IPS-18a (cell line): ENCODE measurements at regions not wholly inside any gene's neighbourhood (a gene's known extent, or its start where the extent isn't known, plus 50 kb on each side); places are given as distances from the start of the nearest gene placed in this dataset.

Experiments
- H3K27ac ChIP-seq: one replicate; pipeline ENCODE4 v1.5.1; 2013; ENCODE audit warnings: low read length
- H3K27me3 ChIP-seq: one replicate; pipeline ENCODE4 v1.6.1; 2013; ENCODE audit warnings: mild to moderate bottlenecking, low read length; ENCODE audit not compliant: control insufficient read depth, insufficient read depth
- H3K36me3 ChIP-seq: one replicate; pipeline ENCODE4 v1.6.1; 2013; ENCODE audit warnings: low read depth, low read length; ENCODE audit not compliant: control insufficient read depth
- H3K4me1 ChIP-seq: one replicate; pipeline ENCODE4 v1.6.1; 2013; ENCODE audit warnings: low read depth, low read length; ENCODE audit not compliant: control insufficient read depth
- H3K4me3 ChIP-seq: one replicate; pipeline ENCODE4 v1.5.1; 2013; ENCODE audit warnings: low read length
- H3K9ac ChIP-seq: one replicate; pipeline ENCODE4 v1.6.1; 2013; ENCODE audit warnings: mild to moderate bottlenecking, low read length, moderate library complexity
- H3K9me3 ChIP-seq: one replicate; pipeline ENCODE4 v1.6.1; 2013; ENCODE audit warnings: low read depth, low read length; ENCODE audit not compliant: control insufficient read depth

DNA sequence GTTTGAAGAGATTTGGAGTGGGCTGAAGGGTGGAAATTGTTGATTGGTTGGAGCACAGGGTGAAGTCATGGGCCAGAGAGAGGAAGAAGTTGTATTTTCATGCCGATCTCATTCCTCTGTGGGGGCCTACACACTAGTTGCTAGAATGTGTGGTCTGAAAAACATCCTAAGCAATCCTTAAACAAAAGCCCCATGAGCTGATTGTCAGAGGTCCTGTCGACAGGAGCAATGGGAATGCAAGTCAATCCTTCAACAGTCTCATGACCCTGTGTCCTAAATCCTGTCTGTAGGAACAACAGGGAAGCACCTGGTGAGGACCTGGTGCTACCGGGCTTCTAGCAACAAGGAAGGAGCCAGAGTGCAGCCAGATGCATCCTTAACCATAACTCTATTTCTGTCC lies 324.0 kb upstream of the TMEM132C start:
- Histone ChIP-seq H3K36me3 (no peaks in the 10 kb centered on the region), H3K27ac (no peak overlapping the region), H3K4me3 (no peak overlapping the region), H3K27me3 (no peaks in the 10 kb centered on the region), H3K9ac (no peak overlapping the region), H3K9me3 (peaks cover 5% of the 10 kb centered on the region), H3K4me1 (no peaks in the 10 kb centered on the region)

DNA sequence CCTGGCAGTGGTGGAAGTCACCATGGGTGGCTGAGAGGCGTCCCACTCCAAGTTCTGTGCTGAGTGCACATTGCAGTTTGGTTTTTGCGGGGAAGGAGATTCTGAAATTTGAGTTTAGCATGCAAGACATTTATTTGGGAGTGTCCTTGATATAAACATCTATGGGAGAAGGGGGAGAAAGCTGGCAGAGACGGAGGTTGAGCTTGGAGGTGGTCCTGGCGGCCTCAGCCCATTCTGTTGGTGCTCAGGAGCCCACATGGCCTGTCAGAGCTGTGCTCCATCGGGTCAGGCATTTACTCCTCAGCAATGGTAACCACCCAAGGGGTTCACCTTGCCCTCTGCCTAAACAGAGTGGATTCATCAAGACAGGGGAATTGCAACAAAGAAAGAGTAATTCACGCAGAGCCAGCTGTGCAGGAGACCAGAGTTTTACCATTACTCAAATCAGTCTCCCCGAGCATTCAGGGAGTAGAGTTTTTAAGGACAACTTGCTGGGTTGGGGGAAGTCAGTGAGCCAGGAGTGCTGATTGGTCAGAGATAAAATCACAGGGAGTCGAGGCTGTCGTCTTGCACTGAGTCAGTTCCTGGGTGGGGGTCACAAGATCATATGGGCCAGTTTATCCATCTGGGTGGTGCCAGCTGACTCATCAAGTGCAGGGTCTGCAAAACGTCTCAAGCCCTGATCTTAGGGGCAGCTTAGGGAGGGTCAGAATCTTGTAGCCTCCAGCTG lies 323.3 kb upstream of the TMEM132C start:
- Histone ChIP-seq H3K4me3 (no peak overlapping the region), H3K27ac (no peak overlapping the region)

DNA sequence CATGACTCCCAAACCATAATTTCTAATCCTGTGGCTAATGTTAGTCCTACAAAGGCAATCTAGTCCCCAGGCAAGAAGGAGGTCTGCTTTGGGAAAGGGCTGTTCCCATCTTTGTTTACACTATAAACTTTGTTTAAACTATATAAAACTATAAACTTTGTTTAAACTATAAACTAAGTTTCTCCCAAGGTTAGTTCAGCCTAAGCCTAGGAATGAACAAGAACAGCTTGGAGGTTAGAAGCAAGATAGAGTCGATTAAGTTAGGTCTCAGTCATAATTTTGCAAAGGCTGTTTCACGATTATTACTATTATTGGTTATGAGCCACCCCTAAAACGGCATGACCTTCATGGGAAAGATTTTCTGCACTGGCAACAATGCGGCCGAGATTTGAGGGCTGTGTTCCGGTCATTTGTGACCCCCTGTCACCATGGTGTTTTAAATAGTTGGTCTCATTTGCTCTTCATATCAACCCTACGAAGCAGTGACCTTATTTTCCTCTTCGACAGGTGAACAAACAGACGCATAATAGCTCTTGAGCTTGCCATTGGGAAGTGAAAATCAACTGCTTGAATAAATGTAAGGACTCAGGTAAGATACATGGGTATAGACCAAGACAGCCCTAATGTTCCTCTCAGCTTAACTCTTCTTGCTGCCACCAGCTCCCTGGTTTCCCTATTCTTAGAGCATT lies 322.6 kb upstream of the TMEM132C start:
- no peaks in the 10 kb centered on the region for H3K36me3 ChIP-seq
- H3K9ac ChIP-seq, result no peak overlapping the region
- no peaks in the 10 kb centered on the region for H3K4me1 ChIP-seq
- H3K4me3 ChIP-seq, result no peak overlapping the region
- no peak overlapping the region for H3K27ac ChIP-seq
- no peaks in the 10 kb centered on the region for H3K9me3 ChIP-seq
- H3K27me3 ChIP-seq, result no peaks in the 10 kb centered on the region

More for the DNA sequence above, 323.3 kb upstream of the TMEM132C start:
- Histone ChIP-seq H3K9ac (no peak overlapping the region), H3K27me3 (no peaks in the 10 kb centered on the region), H3K9me3 (no peaks in the 10 kb centered on the region), H3K36me3 (no peaks in the 10 kb centered on the region), H3K4me1 (no peaks in the 10 kb centered on the region)

DNA sequence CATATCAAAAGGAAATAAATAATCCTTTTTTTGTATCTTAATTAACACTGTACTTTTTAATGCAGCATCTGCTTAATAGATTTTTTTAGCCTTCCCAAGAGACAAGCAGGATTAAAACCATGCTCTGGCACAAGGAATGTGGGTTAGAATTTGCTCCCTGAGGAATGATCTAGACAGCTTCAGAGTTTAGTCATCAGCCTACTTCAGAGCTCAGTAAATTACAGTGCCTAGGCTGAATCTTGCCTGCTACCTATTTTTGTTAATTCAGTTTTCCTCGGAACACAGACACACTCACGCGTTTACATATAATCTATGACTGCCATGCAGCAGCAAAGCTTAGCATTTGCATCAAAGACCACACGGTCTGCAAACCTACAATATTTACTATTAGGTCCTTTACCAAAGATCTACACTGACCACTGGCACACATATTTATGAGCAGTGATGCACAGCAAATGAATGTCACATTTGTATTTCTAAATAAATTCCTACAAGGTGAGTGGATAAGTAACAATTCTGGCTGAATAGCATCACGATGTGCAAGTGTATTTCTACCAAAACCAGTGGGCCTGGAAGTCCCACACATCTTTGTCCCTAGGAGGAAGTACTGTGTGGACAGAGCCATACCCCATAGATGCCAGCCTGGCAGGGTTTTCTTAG lies 309.8 kb upstream of the TMEM132C start:
- Histone ChIP-seq H3K27me3 (no peaks in the 10 kb centered on the region), H3K9ac (no peak overlapping the region), H3K36me3 (no peaks in the 10 kb centered on the region), H3K4me3 (no peak overlapping the region), H3K27ac (no peak overlapping the region), H3K4me1 (no peaks in the 10 kb centered on the region), H3K9me3 (peaks cover 17% of the 10 kb centered on the region)

DNA sequence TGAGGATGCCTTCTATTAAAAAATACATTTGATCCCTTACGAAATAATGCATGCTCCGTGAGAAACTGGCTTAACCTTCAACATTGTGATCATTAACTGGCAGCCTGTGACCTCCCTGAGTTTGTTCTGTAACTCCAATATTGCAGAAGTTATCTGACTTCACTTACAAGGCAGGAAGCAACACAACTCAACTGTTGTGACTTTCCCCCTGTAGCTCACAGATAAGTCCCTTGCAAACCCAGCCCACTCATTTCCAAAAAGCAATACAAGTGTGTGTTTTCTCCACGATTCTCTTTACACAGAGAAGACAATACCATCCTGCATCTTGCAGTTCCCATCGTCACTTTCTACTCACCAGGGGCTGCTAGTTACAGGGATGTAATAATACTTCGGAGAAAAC lies 304.7 kb upstream of the TMEM132C start:
- H3K4me3 ChIP-seq, result no peak overlapping the region
- no peaks in the 10 kb centered on the region for H3K4me1 ChIP-seq
- no peak overlapping the region for H3K9ac ChIP-seq
- peaks cover 17% of the 10 kb centered on the region for H3K9me3 ChIP-seq
- H3K36me3 ChIP-seq, result no peaks in the 10 kb centered on the region
- no peaks in the 10 kb centered on the region for H3K27me3 ChIP-seq
- H3K27ac ChIP-seq, result no peak overlapping the region

DNA sequence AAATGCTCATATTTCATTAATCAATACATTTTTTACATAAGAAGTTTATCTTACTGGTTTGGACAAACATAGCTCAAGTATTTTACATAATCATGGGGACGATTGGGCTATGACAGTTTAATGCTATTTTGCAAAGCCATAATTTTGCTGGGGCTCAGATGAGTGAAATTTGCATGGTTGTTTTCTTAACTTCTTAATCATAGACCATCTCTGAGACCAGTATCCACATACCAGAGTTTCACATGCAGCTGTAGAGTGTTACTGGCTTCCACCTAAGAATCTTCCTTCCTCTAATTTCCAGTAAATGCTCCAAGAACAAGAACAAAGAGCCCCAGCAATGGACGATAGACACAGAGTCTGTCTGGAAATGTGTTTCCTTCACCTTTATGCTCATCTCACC lies 303.0 kb upstream of the TMEM132C start:
- H3K9ac ChIP-seq, result no peak overlapping the region
- H3K4me3 ChIP-seq, result no peak overlapping the region
- H3K27ac ChIP-seq, result no peak overlapping the region
- no peaks in the 10 kb centered on the region for H3K4me1 ChIP-seq
- H3K36me3 ChIP-seq, result no peaks in the 10 kb centered on the region
- H3K9me3 ChIP-seq, result peaks cover 20% of the 10 kb centered on the region
- H3K27me3 ChIP-seq, result no peaks in the 10 kb centered on the region

DNA sequence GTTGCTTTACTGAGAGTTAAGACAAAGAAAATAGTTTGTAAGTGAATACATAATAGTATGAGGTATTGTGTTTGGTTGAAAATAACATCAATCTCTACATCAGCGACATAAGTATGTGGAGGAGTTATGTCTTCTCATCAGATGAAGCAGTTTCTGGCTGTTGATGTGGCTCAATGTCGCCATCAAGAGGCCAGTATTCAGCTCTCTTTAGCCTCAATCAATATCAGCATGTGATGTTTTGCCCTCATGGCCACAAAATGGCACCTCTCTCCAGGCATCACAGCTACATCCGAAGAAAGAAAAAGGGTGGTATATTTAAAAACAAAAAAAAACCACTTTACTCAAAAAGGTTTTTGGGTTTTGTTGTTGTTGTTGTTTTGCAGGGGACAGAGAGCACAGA lies 302.3 kb upstream of the TMEM132C start:
- no peak overlapping the region for H3K4me3 ChIP-seq
- no peaks in the 10 kb centered on the region for H3K36me3 ChIP-seq
- H3K4me1 ChIP-seq, result no peaks in the 10 kb centered on the region
- H3K9me3 ChIP-seq, result peaks cover 14% of the 10 kb centered on the region
- H3K27me3 ChIP-seq, result no peaks in the 10 kb centered on the region
- H3K9ac ChIP-seq, result no peak overlapping the region
- no peak overlapping the region for H3K27ac ChIP-seq

DNA sequence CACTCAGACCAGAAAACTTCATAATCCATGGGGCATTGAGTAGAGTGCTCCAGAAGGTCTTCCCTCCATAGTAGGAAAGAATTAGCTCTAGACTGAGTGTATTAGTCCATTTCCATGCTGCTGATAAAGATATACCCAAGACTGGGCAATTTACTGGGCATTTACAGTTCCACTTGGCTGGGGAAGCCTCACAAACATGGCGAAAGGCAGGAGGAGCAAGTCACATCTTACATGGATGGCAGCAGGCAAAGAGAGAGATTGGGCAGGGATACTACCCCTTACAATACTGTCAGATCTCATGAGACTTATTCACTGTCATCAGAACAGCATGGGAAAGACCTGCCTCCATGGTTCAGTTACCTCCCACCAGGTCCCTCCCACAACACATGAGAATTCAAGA lies 300.6 kb upstream of the TMEM132C start:
- no peak overlapping the region for H3K4me3 ChIP-seq
- H3K27ac ChIP-seq, result no peak overlapping the region

DNA sequence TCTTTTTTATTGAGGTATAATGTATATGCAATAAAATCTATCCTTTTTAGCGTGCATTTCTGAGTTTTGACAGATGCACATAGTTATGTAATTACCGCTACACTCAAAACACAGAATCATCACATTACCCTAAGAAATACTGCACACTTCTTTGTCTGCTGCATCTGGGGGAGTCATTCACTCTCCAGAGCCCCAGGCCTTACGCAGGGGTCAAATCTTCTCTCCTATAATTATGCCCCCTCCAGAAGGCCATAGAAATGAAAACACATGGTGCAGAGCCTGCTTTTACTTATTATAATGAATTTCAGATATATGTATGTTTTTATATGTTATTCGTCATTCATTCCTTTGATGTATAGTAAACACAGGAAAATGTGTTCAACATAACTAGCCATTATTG lies 296.5 kb upstream of the TMEM132C start:
- H3K4me3 ChIP-seq, result no peak overlapping the region
- H3K27me3 ChIP-seq, result no peaks in the 10 kb centered on the region
- no peak overlapping the region for H3K9ac ChIP-seq
- peaks cover 9% of the 10 kb centered on the region for H3K9me3 ChIP-seq
- no peaks in the 10 kb centered on the region for H3K36me3 ChIP-seq
- no peak overlapping the region for H3K27ac ChIP-seq
- no peaks in the 10 kb centered on the region for H3K4me1 ChIP-seq

More for the DNA sequence above, 300.6 kb upstream of the TMEM132C start:
- peaks cover 9% of the 10 kb centered on the region for H3K9me3 ChIP-seq
- H3K27me3 ChIP-seq, result no peaks in the 10 kb centered on the region
- no peak overlapping the region for H3K9ac ChIP-seq
- H3K4me1 ChIP-seq, result no peaks in the 10 kb centered on the region
- no peaks in the 10 kb centered on the region for H3K36me3 ChIP-seq

DNA sequence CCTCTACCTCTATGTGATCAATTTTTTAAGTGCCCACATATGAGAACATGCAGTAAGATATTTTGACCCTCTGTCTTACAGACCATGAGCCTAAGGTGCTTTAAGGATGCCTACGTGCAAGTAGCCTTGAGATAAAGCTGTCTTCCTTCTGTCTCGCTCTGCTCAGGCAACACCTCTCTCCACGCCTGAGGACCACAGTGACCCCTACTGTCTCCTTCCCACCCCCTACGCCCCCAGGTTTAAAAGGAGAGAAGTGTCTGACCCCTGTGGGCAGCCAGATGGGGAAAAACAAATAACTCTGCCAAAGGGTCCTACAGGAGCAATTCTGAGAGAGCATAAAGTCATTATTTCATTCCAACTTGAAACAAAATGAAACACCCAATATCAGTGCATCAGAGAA lies 286.4 kb upstream of the TMEM132C start:
- H3K4me1 ChIP-seq, result no peaks in the 10 kb centered on the region

DNA sequence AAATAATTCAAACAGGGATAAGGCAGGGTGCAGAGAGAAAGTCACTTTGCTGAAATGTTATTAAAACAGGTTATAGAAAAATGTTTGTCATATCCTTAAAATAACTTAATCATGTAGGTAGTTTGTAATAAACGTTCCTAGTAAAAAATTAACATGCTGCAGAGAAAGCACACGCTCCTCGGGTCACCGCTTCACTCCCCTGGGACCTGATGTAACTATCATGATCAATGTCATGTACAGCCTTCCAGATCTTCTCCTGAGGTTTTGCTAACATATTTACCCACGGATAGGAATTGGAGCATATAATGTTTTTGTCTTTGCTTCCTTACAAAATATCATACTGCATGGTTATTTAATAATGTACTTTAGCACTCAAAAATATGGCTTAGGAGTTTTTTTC lies 285.1 kb upstream of the TMEM132C start:
- H3K9ac ChIP-seq, result no peak overlapping the region
- no peaks in the 10 kb centered on the region for H3K27me3 ChIP-seq
- no peak overlapping the region for H3K27ac ChIP-seq
- H3K36me3 ChIP-seq, result no peaks in the 10 kb centered on the region
- peaks cover 21% of the 10 kb centered on the region for H3K9me3 ChIP-seq
- no peaks in the 10 kb centered on the region for H3K4me1 ChIP-seq
- H3K4me3 ChIP-seq, result no peak overlapping the region

More for the DNA sequence above, 286.4 kb upstream of the TMEM132C start:
- Histone ChIP-seq H3K4me3 (no peak overlapping the region), H3K36me3 (no peaks in the 10 kb centered on the region), H3K9ac (no peak overlapping the region), H3K27me3 (no peaks in the 10 kb centered on the region), H3K9me3 (peaks cover 17% of the 10 kb centered on the region), H3K27ac (no peak overlapping the region)
